ENCODE measurements at regions not wholly inside any gene's neighbourhood (a gene's known extent, or its start where the extent isn't known, plus 50 kb on each side); places are given as distances from the start of the nearest gene placed in this dataset.

DNA sequence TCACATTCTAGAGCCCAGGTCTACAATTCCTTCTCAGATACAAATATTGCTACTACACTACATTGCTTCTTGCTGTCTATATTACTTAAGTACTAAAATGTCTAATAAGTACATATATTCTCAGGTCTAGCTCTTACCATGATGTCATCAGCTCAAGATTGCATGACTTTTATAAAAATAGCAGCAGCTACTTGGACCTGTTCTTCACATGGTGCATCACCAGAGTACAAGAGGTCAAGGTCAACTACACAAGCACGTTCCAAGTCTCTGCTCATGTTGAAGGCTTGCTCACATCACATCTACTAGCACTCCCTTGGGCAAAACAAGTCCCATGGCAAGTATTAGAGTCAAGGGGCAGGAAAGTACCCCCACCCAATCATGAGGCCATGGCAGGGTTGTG is 465.6 kb downstream of the MED13L start:
- no peak for TF ChIP-seq POLR2A (IDR thresholded peaks at IDR 0.05; ENCODE audit: low read length)
- no peak for TF ChIP-seq GATA1 (IDR thresholded peaks at IDR 0.05; ENCODE audit: low read depth, low read length)

Data from erythroblast (primary cell).